Stimulated activated naive CD4-positive, alpha-beta T cell (primary cell): ENCODE measurements at regions not wholly inside any gene's neighbourhood (a gene's known extent, or its start where the extent isn't known, plus 50 kb on each side); places are given as distances from the start of the nearest gene placed in this dataset.

Experiments used
- DNase-seq, 6 experiments: peaks; one replicate each; lab custom pipeline; 2025; lab: John Stamatoyannopoulos, UW

DNA sequence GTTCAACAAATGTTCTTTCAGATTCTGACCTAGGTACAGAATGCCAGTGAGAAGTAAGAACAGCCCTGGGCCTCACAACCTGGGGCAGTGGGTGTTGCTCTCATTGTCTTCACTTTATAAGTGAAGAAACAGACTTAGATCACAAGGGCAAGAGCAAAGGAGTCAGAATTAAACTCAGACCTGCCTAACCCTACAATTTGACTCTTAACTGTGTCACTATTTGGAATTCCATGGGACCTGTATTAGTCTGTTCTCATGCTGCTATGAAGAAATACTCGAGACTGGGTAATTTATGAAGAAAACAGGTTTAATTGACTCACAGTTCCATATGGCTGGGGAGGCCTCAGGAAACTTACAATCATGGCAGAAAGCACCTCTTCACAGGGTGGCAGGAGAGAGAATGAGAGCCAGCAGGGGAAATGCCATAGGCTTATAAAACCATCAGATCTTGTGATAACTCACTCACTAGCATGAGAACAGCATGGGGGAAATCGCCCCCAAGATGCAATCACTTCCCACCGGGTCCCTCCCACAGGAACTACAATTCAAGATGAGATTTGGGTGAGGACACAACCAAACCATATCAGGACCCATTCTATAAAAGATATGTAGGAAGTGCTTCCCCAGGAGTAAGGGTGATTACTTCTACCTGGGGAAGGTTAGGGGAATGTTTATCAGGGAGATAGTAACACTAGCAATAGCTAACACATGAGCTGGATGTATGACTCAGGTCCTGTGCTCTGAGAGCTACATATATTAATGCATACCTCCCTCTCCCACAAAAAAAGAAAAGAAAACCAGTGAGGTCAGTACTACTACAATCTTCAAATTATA is 270.1 kb downstream of the SOX9 start:
- DNase-seq, result no peak

DNA sequence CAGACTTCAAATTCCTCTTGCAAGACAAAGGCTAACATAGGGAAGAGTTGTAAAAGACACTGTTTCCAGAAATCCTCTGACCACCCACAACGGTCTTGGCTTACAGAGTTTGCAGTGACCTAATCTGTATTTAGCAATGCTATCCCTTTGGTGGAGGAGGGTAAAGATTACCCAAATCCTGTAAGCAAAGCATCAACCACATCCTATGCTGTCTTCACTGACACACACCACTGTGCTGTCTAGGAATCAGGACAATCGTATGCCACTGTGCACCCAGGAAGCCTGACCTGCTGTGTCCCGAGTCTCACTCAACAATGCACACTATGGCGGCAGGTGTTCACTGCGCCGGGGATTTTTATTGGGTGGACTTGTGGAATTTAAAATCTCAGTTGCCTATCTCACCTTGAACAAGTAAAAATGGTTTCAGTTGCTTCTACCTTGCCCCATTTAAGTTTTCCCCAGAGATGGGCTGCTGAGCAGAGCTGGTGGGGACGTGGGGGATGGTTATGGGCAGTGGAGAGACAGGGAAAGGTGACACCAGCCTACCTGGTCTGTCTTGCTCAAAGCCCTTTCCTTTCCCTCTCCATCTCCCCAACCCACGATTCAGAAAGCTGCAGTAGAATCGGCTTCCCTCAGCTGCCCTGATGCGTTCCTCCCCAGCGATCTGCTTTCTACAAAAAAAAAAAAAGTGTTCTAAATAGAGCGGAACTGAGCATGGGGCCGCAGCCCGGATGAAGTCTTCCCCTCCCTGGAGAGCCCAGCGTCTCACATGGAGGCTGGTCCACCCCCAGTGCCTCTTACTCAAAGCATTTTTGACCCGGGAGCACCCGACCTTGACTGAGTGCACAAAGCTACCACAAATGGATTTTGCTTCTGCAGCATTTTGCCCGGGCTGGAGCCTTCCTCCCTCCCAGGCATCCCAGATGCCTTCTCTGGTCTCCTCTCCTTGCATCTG is 271.5 kb downstream of the SOX9 start:
- DNase-seq, result no peak

DNA sequence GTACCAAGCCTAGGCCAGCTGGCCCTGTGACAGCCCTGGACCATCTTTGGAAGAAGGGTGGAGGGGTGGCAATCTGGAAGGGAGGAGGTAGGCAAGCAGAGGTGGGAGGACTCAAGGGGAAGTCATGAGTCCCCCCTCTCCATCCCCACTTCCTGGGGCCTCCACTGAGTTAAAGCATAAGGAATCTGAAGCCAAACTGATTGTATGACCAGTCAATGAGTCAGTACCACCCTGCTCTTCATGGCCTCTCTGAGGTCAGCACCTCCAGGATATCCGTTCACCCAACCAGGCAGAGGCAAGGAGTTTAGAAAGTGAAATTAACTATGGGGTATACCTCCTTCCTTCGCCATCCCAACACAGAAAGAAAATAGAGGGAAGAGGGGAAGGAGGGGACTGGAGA is 272.7 kb downstream of the SOX9 start:
- DNase-seq, result no peak

DNA sequence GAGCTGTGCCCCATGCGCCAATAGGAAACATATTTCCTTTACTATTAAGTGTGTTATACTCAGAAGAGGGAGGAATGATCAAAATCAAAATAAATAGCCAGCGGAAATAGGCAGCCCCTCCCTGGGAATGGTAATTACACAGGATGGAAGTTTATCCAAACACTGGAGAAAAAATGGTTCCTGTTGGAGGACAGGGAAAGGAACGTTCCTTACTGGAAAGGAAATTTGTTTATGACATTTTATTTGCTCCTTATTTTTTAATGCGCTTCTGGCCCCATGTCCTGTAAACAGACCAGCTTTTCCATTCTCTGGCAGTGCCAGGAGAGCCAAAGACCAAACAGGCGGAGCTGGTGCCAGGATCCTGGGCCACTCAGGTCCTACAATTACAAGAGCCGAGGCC is 273.7 kb downstream of the SOX9 start:
- no peak for DNase-seq

DNA sequence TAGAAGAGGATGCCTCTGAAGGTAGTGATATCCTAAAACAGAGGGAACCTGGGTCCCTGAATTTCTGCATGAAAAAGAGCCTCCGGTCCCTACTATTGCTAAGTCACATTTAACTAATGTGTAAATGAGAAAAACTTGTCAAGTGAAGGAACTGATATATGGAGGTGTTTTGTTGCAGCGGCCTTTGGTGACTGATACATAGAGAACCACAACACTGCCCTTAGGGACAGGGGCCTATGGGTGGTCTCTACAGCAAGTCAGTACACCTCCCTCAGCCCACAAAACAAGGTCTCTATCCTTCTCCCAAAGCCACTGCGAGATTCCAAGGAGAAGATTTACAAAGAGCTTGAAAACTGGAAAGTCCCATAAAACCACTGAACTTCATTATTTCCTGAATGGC is 275.3 kb downstream of the SOX9 start:
- no peak for DNase-seq

DNA sequence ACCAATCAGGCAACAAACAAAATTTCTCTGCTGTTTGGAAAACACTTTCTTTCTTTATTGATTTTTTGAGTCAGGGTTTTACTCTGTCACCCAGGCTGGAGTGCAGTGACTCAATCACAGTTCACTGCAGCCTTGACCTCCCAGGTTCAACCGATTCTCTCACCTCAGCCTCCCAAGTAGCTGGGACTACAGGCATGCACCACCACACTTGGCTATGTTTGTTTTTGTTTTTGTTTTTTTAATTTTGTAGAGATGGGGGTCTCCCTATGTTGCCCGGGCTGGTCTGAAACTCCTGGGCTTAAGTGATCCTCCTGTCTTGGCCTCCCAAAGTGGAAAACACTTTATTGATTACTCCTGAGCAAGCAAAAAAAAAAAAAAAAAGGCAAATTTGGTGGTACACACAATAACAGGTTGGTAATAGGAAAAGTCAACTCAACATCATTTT is 276.4 kb downstream of the SOX9 start:
- DNase-seq, result no peak

DNA sequence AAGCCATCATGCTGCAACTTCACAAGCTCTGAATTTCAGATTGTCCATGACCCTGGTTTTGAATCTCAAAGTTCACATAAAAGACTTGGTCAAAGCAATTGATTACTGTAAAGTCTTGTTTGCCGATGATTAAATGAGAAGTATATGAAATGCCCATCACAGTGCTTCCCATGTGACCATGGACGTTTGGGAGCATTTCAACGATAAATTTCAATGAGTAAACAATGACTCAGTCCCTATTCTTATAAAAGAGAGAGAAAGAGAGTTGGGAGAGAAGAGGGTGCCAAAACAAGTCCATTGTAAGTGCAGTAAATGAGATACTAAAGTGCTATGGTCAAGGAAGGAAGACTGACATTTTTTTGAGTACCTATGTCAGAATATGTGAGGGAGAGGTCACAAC is 276.9 kb downstream of the SOX9 start:
- DNase-seq, result no peak

DNA sequence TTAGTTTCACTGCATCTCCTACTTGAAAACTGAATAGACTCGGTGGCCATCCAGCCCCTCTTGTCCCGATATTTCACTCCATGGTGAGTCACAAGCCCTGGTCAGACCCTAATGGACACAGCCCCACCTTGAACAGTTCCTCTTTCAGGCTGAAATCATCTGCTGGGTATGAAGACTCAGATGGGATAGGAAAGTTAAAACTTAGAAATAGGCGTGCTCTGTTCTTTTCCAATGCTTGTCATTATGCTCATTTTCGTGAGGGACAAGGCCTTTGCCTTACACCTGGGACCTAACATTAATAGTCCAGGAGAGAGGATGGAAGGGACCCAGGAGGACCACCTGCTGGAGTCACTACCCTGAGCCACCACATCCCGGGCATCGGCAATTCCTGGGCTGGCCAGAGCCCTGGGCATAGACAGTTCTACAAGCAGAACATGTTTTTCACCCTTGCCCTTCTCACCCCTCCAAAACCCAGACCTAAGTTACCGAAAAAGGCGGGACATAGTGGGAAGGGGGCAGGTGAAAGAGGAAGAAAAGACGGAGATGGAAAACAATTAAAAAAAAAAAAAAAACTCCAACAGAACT is 278.3 kb downstream of the SOX9 start:
- no peak for DNase-seq

DNA sequence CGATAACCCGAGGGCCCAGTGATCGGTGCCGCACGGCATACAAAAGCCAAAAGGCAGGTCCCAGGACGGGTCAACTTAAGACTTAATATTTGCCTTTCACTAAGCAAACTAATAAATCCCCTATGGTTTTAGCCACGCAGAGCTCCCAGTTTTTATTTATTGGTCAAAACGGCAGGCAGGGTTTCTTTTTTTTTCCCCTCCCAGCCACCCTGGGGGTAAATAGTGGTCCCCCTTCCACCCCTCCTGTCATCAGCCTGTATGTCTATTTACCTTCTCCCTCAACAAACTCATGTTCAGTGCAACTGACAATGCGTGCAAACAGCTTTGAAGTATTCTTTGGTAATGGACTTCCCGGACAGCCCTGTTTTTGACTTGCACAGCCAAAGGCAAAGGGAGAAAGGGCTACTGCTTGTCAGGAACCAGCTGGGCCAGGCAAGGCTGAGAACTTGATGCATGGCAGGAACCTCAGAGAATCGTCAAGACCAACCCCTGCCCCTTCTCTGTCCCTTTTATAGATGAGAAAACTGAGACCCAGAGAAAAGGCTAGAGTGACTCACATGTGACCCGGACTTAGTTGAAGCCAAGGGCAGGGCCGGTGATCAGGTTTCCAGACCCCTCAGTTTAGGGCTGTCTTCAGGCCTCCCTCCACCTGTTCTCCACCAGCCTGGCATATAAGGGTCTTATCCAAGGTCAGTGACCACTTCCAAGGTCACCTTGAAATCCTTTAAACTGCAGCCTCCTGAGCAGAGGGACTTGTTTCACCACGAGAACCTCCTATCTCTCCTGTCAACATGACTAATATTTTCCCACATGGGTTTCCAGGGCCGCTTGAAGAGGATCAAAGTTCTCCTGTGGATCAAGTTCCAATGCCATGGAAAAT is 279.0 kb downstream of the SOX9 start:
- no peak for DNase-seq

DNA sequence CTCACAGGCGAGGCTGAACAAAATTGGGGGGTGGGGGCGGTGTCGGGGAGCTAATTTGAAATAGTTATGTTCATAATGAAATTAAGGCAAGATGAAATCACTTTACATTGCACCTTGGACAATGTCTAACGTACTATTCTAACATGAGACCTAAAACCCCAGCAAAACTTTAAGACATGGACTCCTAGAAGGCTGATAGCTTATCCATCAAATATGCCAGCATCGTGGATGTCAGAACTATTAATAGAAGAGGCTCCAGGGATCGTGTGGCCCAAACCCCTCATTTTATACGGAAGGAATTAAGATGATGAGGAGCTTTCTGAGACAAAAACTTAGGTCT is 279.6 kb downstream of the SOX9 start:
- DNase-seq, result no peak

DNA sequence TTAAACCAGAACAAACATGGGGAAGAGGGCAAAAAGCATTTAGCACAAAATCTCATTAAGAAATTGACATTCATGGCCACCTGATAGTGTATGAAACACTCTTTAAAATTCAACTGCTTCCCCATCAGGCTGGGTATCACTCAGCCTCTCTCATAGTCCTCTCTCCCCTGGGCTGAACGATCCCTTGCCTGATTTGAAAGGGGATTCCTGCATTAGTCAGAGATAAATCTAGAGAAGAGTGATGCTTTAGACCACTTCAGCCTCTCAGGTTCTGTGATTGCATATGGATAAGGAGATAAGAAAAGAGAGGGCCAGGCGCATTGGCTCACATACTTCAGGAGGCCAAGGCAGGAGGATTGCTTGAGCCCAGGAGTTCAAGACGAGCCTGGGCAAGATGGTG is 280.0 kb downstream of the SOX9 start:
- no peak for DNase-seq

DNA sequence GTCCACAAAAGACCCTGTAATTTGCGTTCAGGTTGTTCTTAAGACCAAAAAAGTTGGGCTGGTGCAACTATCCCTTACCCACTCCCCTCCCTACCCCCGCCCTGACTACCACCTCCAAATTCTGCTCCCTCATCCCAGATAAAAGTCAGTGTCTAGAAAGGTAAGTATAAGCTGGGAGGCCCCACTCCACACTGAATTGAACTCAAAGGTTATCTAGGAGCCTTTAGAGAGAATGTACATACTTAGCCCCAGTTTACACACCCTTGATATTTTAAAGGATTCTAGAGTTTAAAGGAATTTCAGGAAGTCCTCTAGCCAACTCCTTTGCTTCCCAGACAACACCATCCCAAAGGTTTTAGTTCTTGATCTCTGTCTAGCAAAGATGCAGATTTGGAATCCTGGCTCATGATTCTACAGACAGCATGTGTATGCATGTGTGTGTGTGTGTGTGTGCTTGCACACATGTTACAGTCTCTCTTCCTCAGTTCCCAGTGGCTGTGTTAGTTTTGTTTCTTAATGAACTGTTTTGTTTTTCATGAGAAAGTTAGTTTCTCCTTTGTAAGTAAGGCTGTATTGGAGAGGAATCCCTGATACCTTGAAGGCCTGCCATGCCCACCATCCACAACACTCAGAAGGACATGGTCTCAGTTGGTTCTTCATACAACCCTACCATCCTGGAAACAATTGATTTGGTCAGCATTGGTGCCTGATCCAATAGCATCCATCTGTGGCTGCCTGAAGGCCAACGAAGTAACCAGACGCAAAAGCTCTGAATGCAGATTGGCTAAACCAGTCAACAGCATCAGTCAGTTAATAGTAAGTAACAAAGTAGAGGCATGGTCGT is 281.3 kb downstream of the SOX9 start:
- DNase-seq, result no peak

DNA sequence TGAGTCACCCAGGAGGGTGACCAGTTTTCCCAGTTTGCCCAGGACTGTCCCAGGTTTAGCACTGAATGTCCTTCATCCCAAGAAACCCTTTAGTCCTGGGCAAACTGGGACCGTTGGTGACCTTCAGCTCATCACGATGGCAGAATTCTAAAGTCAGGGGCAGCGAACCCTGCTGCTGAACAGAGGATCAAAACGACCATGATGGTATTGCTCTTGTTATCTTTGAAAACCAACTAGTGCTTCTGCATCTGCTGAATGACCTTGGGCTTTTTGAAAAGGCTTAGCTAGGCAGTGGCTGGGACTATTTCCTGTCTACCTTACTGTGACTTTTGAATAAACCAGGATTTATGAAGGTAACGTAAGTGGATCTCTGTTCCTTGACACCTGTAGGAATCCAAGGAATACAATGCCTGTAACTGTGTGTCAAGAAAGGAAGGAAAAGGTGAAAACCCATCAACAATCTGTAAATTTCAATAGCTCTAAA is 281.9 kb downstream of the SOX9 start:
- no peak for DNase-seq

DNA sequence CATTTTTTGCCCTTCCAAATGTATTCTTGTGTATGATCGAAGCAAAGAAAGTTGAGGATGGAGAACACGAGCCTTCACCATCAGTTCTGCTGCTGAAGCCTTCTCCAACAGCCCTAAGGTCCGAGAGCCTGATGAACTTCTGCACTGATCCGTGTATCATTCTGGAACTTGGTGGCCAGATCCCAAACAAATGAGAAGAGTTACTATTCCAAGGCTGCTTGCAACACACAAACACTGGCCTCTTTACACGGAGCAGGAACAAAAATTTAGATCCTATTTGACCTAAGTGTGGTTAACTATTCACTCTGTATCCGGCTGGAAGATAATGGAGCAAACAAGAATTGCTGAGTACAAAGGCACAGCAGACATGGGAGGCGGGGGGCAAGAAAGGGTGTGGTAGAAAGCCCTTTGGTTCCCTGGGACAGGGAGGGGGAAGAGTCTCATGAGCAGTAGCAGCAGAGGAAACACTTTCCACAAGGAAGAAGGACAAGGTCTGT is 282.9 kb downstream of the SOX9 start:
- no peak for DNase-seq

DNA sequence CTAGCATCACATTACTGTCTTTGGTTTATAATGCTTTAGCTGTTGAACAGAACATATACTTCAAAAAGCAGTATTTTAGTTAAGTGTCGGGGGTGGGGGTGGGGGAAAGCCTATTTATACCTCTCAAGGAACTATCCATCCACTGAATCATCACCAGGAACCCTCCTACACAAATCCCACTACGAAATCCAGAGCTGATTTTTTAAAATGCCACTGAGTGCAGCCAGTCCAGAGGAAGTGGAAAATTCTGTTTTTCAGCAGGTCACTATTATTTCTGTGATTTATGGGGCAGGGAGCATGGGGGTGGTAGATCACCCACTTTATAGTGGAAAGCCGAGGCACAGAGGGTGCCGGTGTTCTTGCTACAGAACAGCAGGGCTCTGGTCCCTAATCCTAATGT is 284.1 kb downstream of the SOX9 start:
- DNase-seq, result no peak

DNA sequence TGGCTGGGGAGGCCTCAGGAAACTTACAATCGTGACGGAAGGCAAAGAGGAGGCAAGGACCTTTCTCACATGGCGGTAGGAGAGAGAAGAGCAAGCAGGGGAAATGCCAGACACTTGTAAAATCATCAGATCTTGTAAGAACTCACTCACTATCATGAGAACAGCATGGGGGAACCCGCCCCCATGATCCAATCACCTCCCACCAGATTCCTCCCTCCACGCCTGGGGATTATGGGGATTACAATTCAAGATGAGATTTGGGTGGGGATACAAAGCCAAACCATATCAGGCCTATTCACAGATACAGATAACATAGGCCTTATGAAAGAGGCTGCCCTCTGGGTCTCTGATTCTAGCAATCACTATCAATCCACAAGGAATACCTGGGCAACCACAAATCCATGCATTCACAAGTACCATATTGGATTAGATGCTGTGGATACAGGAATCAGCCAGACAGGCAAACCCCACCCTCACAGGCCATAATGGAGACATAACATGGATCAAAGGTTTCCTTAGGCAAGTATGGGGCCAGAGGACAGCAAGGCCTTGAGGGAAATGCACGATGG is 284.9 kb downstream of the SOX9 start:
- DNase-seq, result no peak

DNA sequence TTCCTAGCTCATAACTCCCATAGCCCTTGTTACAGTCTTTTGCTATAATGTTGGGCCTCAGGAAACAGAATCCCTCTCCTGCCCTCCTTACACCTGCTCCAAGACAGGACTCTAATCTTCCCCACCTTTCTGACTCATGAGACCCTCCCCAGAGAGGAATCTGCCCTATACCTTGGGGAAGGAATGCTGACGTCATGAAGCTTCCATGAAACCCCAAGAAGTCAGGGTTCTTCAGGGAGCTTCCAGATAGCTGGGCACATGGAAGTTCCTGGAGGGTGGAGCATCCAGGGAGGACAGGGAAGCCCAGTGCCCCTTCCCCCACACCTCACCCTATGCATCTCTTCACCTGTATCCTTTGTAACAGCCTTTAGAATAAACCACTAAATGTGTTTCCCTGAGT is 285.7 kb downstream of the SOX9 start:
- no peak for DNase-seq

DNA sequence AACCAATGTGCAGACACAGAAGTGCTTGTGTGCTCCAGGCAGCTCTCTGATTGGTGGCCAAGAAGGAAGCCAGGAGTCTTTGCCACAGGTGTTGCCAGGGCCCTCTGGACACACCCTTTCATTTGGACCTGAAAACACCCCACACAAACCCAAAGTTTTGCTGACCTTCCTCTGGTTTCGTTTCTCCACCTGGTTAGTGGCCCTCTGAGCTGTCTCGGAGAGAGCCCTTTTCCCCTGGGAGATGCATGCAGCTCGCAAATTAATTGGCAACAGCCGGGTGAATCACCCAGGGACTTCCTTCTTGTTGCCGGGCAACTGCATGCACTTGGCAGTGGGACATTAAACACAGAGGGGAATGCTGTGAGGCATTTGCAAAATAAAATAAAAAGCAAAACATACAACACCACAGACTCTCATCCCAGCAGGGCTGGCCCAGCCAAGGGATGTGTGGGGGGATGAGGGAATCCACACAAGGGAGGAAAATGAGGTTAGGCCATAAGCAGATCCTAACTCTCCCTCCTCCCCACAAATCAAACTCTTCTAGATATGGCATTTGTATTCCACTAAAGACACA is 286.6 kb downstream of the SOX9 start:
- no peak for DNase-seq

DNA sequence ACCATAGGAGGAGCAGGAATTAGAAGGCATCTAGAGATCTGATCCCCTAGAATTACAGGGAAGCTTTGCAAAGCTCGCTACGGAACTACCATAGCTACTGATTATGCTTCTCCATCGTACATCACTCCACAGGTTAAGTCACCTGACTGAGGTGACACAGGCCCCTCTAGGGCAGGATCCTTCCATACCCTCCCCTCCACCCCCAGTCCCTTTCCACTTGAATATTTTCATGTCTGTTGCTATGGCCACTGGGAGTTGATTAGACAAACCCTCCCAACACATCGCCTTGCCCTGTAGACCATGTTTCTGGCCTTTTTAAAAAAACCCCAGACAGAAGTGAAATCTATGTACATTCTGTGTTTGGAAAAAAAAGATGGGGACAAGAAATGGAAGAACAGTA is 287.1 kb downstream of the SOX9 start:
- DNase-seq, result no peak

DNA sequence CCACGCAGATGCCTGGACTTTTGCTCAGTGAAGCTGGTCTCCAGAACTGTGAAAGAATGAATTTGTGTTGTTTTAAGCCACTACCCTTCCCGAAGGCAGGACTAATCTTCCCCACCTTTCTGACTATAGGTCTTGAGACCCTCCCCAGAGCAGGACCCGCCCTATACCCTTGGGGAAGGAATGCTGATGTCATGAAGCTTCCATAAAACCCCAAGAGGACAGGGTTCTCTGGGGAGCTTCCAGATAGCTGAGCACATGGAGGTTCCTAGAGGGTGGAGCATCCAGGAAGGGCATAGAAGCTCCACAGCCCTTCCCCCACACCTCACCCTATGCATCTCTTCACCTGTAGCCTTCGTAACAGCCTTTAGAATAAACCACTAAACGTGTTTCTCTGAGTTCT is 287.8 kb downstream of the SOX9 start:
- DNase-seq, result no peak
